ENCODE measurements at regions not wholly inside any gene's neighbourhood (a gene's known extent, or its start where the extent isn't known, plus 50 kb on each side); places are given as distances from the start of the nearest gene placed in this dataset.
A peak's percentile ranks its signal among the peaks of the same experiment; 100 is the strongest.
"Not testable (repeated sequence)": the region's sequence is repeated elsewhere in the genome, so short reads cannot be mapped to it uniquely, and the experiment has no call there.

GRCh38 chr3:25170021-25170420 lies 258.0 kb upstream of the RARB start:
- no peak for DNase-seq (ENCODE audit: extremely low read depth, low read depth)

GRCh38 chr3:25171118-25171807 lies 256.8 kb upstream of the RARB start:
- no peak for DNase-seq (ENCODE audit: extremely low read depth, low read depth)

GRCh38 chr3:25171897-25172296 lies 256.2 kb upstream of the RARB start:
- no peak for DNase-seq (ENCODE audit: extremely low read depth, low read depth)

- no peak for DNase-seq (ENCODE audit: extremely low read depth, low read depth)
Measured at GRCh38 chr3:25173606-25174005, 254.5 kb upstream of the RARB start.

- DNase-seq (ENCODE audit: extremely low read depth, low read depth), result no peak
Measured at GRCh38 chr3:25174251-25174650, 253.8 kb upstream of the RARB start.

- no peak for DNase-seq (ENCODE audit: extremely low read depth, low read depth)
Measured at GRCh38 chr3:25177041-25177440, 251.0 kb upstream of the RARB start.

GRCh38 chr3:25178672-25179071 lies 249.4 kb upstream of the RARB start:
- DNase-seq (ENCODE audit: extremely low read depth, low read depth), result no peak

GRCh38 chr3:25181096-25181495 lies 247.0 kb upstream of the RARB start:
- DNase-seq (ENCODE audit: extremely low read depth, low read depth), result no peak

GRCh38 chr3:25182794-25183193 lies 245.3 kb upstream of the RARB start:
- no peak for DNase-seq (ENCODE audit: extremely low read depth, low read depth)

GRCh38 chr3:25184641-25185250 lies 243.3 kb upstream of the RARB start:
- DNase-seq (ENCODE audit: extremely low read depth, low read depth), result no peak

- DNase-seq (ENCODE audit: extremely low read depth, low read depth), result no peak
Measured at GRCh38 chr3:25191673-25192072, 236.4 kb upstream of the RARB start.

- not testable (repeated sequence) for DNase-seq (ENCODE audit: extremely low read depth, low read depth)
Measured at GRCh38 chr3:25199567-25199966, 228.5 kb upstream of the RARB start.

- DNase-seq (ENCODE audit: extremely low read depth, low read depth), result no peak
Measured at GRCh38 chr3:25212736-25213135, 215.3 kb upstream of the RARB start.

GRCh38 chr3:25214034-25214433 lies 214.0 kb upstream of the RARB start:
- no peak for DNase-seq (ENCODE audit: extremely low read depth, low read depth)

GRCh38 chr3:25218362-25218761 lies 209.7 kb upstream of the RARB start:
- no peak for DNase-seq (ENCODE audit: extremely low read depth, low read depth)

- DNase-seq (ENCODE audit: extremely low read depth, low read depth), result no peak
Measured at GRCh38 chr3:25226747-25227146, 201.3 kb upstream of the RARB start.

GRCh38 chr3:25229586-25229985 lies 198.5 kb upstream of the RARB start:
- DNase-seq (ENCODE audit: extremely low read depth, low read depth), result no peak

- no peak for DNase-seq (ENCODE audit: extremely low read depth, low read depth)
Measured at GRCh38 chr3:25235031-25235430, 193.0 kb upstream of the RARB start.

GRCh38 chr3:25235466-25235865 lies 192.6 kb upstream of the RARB start:
- DNase-seq (ENCODE audit: extremely low read depth, low read depth), result no peak

- DNase-seq (ENCODE audit: extremely low read depth, low read depth), result no peak
Measured at GRCh38 chr3:25237602-25238001, 190.5 kb upstream of the RARB start.

- DNase-seq (ENCODE audit: extremely low read depth, low read depth), result no peak
Measured at GRCh38 chr3:25239042-25239441, 189.0 kb upstream of the RARB start.

GRCh38 chr3:25246913-25247312 lies 181.2 kb upstream of the RARB start:
- DNase-seq (ENCODE audit: extremely low read depth, low read depth), result peak; percentile 1

- no peak for DNase-seq (ENCODE audit: extremely low read depth, low read depth)
Measured at GRCh38 chr3:25252291-25252690, 175.8 kb upstream of the RARB start.

Measured in NCI-H460 (cell line).